ENCODE measurements at regions not wholly inside any gene's neighbourhood (a gene's known extent, or its start where the extent isn't known, plus 50 kb on each side); places are given as distances from the start of the nearest gene placed in this dataset.

- H3K4me3 ChIP-seq (replicated peaks in 1 of 3; ENCODE audit: insufficient read depth in 1 of 3, low read depth in 1 of 3, low read length in 3 of 3) = no peak overlapping the region
- intact Hi-C loops (cut with micrococcal nuclease) = loop anchor here (1.0 kb wide), 2 partner anchors 196 to 419 kb away; no protein-coding TSS in a partner anchor
- H3K4me1 ChIP-seq (ENCODE audit: control insufficient read depth, extremely low read depth, insufficient read depth, low read length) = no peaks in the 10 kb centered on the region
- CTCF ChIA-PET = interaction anchor here (3.2 kb wide), 1 partner anchor 419 kb away, joined by 8 read pairs; no protein-coding TSS in a partner anchor
- no peaks in the 10 kb centered on the region for H3K79me2 ChIP-seq (ENCODE audit: control insufficient read depth, insufficient read depth, low read length)
- no peak overlapping the region for H3K9ac ChIP-seq (replicated peaks; ENCODE audit: extremely low read depth, insufficient read depth, low read length)
- POLR2A ChIA-PET = no interaction called here
- no peak overlapping the region for H3K27ac ChIP-seq (ENCODE audit: insufficient read depth, low read depth, low read length)
- no peak overlapping the region for H3K4me2 ChIP-seq (ENCODE audit: insufficient read depth, low read length)
- H3K9me3 ChIP-seq (replicated peaks; ENCODE audit: control insufficient read depth, insufficient read depth, low read length) = no peaks in the 10 kb centered on the region
- DNase-seq (ENCODE audit: low read depth, low spot score) = peak; percentile 26
- no peaks in the 10 kb centered on the region for H3K9me1 ChIP-seq (replicated peaks; ENCODE audit: control insufficient read depth, extremely low read depth, insufficient read depth, low read length)
- no peak overlapping the region for H2AFZ ChIP-seq (ENCODE audit: low read depth, low read length)
- TF ChIP-seq MAX (IDR thresholded peaks at IDR 0.05; ENCODE audit: insufficient read depth, insufficient read length) = no peak
- peak in 1 of 2 donors; percentile 8 for TF ChIP-seq CTCF (IDR thresholded peaks at IDR 0.05; ENCODE audit: extremely low read depth in 1 of 2, insufficient read depth in 1 of 2, low read depth in 1 of 2, low read length in 2 of 2)
- peak; percentile 77 for FAIRE-seq
- H4K20me1 ChIP-seq (replicated peaks; ENCODE audit: control insufficient read depth, extremely low read depth, insufficient read depth, low read length) = no peaks in the 10 kb centered on the region
- no peaks in the 10 kb centered on the region for H3K36me3 ChIP-seq (ENCODE audit: control insufficient read depth in 2 of 2, extremely low read depth in 1 of 2, insufficient read depth in 2 of 2, low read length in 2 of 2)
- dilution Hi-C loops (cut with MboI; ENCODE audit: extremely low pct_ligation_motif_present, low sequenced_read_pairs) = no loop called here
- H3K27me3 ChIP-seq (ENCODE audit: control insufficient read depth in 2 of 2, insufficient read depth in 2 of 2, low read length in 2 of 2) = no peaks in the 10 kb centered on the region
- no TSS peak for BruUV-seq (replicated peaks)
Measured at GRCh38 chr13:30551189-30551588, 66.5 kb upstream of the USPL1 start.

GRCh38 chr13:30552567-30552966 is 65.2 kb upstream of the USPL1 start:
- dilution Hi-C loops (cut with MboI; ENCODE audit: extremely low pct_ligation_motif_present, low sequenced_read_pairs) (no loop called here), intact Hi-C loops (cut with micrococcal nuclease) (no loop called here)
- no peaks in the 10 kb centered on the region for H3K27me3 ChIP-seq (ENCODE audit: control insufficient read depth in 2 of 2, insufficient read depth in 2 of 2, low read length in 2 of 2)
- no peak for FAIRE-seq
- ChIA-PET CTCF (interaction anchor here (3.2 kb wide), 1 partner anchor 420 kb away, joined by 8 read pairs; no protein-coding TSS in a partner anchor), POLR2A (no interaction called here)
- no peaks in the 10 kb centered on the region for H4K20me1 ChIP-seq (replicated peaks; ENCODE audit: control insufficient read depth, extremely low read depth, insufficient read depth, low read length)
- H3K9me3 ChIP-seq (replicated peaks; ENCODE audit: control insufficient read depth, insufficient read depth, low read length) = no peaks in the 10 kb centered on the region
- no peak overlapping the region for H2AFZ ChIP-seq (ENCODE audit: low read depth, low read length)
- no peak overlapping the region for H3K27ac ChIP-seq (ENCODE audit: insufficient read depth, low read depth, low read length)
- no peak overlapping the region for H3K4me2 ChIP-seq (ENCODE audit: insufficient read depth, low read length)
- H3K4me3 ChIP-seq (replicated peaks in 1 of 3; ENCODE audit: insufficient read depth in 1 of 3, low read depth in 1 of 3, low read length in 3 of 3) = no peak overlapping the region
- no peaks in the 10 kb centered on the region for H3K36me3 ChIP-seq (ENCODE audit: control insufficient read depth in 2 of 2, extremely low read depth in 1 of 2, insufficient read depth in 2 of 2, low read length in 2 of 2)
- no peak for DNase-seq (ENCODE audit: low read depth, low spot score)
- no peak overlapping the region for H3K9ac ChIP-seq (replicated peaks; ENCODE audit: extremely low read depth, insufficient read depth, low read length)
- no TSS peak for BruUV-seq (replicated peaks)
- H3K79me2 ChIP-seq (ENCODE audit: control insufficient read depth, insufficient read depth, low read length) = no peaks in the 10 kb centered on the region
- H3K4me1 ChIP-seq (ENCODE audit: control insufficient read depth, extremely low read depth, insufficient read depth, low read length) = no peaks in the 10 kb centered on the region
- no peaks in the 10 kb centered on the region for H3K9me1 ChIP-seq (replicated peaks; ENCODE audit: control insufficient read depth, extremely low read depth, insufficient read depth, low read length)
- TF ChIP-seq EZH2 (IDR thresholded peaks at IDR 0.05; ENCODE audit: borderline replicate concordance, low read depth, low read length, severe bottlenecking) (no peak), GATA2 (IDR thresholded peaks at IDR 0.05; ENCODE audit: insufficient read depth, insufficient read length, low read depth, low read length) (no peak), POLR2A (IDR thresholded peaks at IDR 0.05; ENCODE audit: low read depth, low read length) (no peak), MYC (IDR thresholded peaks at IDR 0.05; ENCODE audit: low read depth, low read length) (no peak), POLR2AphosphoS5 (IDR thresholded peaks at IDR 0.05; ENCODE audit: insufficient read depth, low read depth, low read length) (no peak), JUN (IDR thresholded peaks at IDR 0.05; ENCODE audit: borderline replicate concordance, insufficient read depth, insufficient read length, low read depth) (no peak), MAX (IDR thresholded peaks at IDR 0.05; ENCODE audit: insufficient read depth, insufficient read length) (no peak), CTCF (IDR thresholded peaks at IDR 0.05; ENCODE audit: extremely low read depth in 1 of 2, insufficient read depth in 1 of 2, low read depth in 1 of 2, low read length in 2 of 2) (no peak), FOS (IDR thresholded peaks at IDR 0.05; ENCODE audit: borderline replicate concordance, insufficient read depth, low read length) (no peak)
